ENCODE measurements at regions not wholly inside any gene's neighbourhood (a gene's known extent, or its start where the extent isn't known, plus 50 kb on each side); places are given as distances from the start of the nearest gene placed in this dataset.

- no peak for TF ChIP-seq CTCF (IDR thresholded peaks at IDR 0.05; ENCODE audit: low read length)
- TF ChIP-seq EZH2 (optimal IDR thresholded peaks at IDR 0.05; ENCODE audit: low read depth, low read length) = no peak
- TF ChIP-seq EZH2phosphoT487 (IDR thresholded peaks at IDR 0.05; ENCODE audit: low read length) = no peak
Measured at GRCh38 chr2:53485021-53485728, 282.4 kb upstream of the CHAC2 start.
